HG02852 (cell line): ENCODE measurements at regions not wholly inside any gene's neighbourhood (a gene's known extent, or its start where the extent isn't known, plus 50 kb on each side); places are given as distances from the start of the nearest gene placed in this dataset.

Source experiments
- ATAC-seq: cut with Tn5 transposase; IDR thresholded peaks from one replicate; pipeline ENCODE4 v1.9.1; 2021; ENCODE audit warnings: mild to moderate bottlenecking, moderate library complexity; ENCODE audit not compliant: unreplicated experiment

DNA sequence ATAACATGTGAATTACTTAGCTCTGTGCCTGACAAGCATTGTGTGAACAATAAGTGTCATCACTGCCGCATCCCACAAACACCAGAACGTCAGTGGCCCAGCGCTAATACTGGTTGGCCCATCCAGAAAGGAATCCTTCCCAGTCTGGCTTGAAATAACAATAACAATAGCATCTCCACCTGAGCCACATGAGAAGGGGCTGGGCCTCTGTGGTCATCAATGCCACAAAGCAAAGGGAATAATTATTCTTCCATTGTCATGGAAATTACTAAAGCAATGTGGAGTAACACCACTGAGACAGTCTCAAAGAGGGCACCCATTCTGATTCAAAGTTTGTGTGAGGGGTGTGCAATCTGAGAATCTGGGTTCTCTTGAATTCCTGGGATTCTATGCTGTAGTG lies 105.7 kb upstream of the INHBA start:
- no peak for ATAC-seq

DNA sequence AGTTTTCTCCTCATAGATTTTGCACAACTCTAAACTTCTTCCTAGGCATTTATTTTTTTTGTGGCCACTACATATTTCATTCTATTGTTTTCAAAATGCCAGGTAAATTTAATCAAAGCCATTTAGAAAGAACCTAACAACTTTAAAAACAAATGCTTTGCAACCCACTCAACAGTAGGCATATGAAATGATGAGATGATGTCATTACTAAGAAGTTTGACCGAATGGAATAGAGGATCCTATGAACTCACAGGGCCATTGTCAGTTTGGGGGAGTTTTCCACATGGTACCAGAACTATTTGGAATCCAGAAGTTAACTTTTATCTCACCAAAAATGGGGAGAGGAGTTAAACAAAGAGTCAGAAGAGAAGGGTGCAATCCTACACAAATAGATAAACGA lies 100.7 kb upstream of the INHBA start:
- no peak for ATAC-seq

DNA sequence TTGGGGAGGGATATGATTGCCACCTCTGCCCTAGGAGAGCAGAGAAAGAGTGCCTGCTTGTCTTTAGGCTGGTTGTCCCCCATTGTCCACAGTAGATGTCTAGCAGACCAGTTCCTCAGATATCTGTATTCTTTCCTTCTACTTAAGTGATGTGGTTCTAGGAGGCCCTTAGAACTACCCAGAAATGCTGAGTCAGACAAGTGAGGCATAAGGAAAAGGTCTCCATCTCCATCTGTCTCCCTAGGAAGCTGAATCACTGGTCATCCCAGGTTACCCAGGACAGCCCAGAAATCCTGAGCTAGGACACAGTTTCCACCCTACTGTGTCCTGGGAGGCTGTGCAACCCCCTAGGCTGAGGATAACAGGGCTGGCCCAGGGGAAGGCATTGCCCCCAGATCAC lies 93.4 kb upstream of the INHBA start:
- ATAC-seq: no peak

DNA sequence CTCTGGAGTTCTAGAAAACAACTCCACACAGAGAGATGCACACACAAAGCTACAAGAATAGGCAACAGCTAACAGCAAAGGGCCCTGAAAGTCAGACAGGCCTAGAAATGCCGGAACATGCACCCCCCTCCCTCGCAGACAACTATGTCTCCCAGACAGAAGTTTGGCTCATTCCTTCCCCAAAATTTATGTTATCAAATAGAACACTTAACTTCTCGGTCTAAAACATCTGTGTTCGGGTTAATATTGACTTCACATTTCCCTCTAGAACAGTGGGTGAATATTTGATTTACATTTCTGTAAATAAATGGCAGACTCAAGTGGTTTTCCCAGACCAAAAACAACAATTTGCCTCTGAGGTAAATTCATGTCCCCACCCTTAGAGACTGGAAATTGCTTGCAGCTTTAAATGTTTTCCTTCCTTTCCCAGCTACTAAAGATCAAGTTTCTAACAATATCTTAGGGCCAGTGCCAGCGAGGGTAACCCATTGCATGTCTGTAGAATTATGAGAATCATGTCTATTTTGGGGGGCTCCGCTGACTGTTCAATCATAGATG lies 92.5 kb upstream of the INHBA start:
- no peak for ATAC-seq

DNA sequence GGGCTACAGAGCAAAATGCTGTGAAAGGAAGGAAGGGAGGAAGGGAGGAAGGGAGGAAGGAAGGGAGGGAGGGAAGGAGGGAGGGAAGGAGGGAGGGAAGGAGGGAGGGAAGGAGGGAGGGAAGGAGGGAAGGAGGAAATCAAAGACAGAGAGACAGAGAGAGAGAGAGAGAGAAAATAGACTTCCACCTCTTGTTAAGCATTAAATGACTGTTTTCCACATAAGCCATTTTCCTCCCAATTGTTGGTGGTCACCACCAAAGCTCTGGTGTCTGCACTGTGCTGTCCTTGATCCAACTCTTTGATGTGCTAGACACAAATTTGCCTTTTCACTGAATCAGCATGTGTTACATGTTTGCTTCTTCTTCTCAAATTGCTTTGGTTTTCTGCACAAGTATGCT lies 90.7 kb upstream of the INHBA start:
- ATAC-seq: no peak

DNA sequence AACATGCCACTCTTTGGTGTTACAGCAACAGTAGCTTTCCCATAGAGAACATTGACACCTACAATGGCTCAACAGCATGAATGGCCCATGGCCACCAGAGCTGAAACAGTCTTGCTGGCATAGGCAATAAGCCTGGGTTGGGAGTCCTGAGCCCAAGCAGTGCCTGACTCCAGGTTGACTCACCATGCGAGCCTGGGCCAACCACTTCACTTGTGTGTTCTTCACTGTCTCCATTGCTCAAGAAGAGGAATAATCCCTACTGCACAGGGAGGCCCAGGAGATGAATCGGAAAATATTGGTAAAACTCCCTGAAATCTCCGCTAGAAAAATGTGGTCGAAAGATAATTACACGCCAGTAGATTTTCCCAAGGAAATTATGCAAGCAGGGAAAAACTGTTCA lies 89.2 kb upstream of the INHBA start:
- no peak for ATAC-seq

DNA sequence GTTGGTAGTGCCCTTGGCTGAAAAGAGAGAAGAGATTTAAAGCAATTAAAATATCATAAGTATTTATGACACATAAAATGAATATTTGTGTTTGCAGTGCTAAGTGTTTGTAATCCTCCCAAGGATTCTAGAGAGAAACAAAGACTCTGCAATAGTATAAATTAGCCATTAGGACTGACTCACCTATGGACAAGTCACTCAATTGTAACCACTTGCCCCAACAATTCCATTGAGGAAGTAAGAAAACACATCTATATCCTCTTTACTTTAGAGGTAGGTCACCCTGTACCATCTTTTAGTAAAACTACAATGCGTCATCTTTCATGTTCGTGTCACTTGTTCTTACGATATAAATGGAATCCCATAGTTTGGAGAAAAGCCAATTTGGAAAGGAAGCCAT lies 85.7 kb upstream of the INHBA start:
- no peak for ATAC-seq

DNA sequence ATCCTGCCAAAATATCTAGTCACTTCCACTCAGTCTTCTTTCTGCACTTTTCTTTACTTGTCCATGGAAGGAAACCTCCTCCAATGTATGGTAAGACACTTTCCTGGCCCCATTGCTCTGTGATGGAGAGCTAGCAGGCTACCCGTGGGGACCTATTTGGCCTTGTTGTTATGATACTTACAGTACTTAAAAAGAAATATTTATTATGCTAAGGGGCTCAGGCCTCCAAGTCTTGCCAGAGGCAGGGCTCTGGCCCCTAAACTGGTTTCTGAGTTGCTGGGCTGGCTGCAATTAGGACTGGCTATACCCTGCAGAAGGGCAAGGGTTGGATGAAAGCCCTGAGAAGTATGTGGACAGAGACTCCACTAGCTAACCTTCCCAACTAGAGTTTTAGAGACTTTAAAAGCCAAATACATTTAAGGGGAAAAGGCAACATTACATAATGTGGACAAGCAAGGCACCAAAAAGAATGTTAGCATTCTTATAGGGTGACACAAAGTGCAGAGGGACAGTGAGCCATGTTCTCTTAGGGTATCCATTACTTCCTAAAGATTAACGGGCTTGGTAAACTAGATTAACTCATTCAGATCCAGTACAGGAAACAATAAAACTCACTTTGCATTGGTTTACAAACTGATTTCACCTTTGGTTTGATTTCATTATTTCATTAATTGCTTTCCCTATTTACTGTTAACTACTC lies 84.9 kb upstream of the INHBA start:
- no peak for ATAC-seq

DNA sequence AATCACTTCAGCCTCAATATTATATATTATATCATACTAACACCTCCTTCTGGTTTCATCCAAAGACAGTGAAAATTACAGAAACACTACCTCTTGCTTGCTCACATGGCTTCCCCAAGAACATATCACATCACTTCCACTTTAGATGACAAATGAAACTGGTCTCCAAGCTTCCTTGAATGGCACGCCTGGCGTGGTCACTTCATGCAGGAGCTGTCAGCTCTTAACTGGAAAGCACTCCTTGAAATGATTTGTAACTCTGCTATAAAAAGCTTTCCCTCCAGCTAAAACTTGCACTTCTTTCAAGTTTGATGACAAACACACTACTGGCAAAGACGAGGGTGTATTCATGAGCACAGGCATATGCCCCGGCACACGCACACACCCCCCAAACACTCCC lies 84.1 kb upstream of the INHBA start:
- no peak for ATAC-seq

DNA sequence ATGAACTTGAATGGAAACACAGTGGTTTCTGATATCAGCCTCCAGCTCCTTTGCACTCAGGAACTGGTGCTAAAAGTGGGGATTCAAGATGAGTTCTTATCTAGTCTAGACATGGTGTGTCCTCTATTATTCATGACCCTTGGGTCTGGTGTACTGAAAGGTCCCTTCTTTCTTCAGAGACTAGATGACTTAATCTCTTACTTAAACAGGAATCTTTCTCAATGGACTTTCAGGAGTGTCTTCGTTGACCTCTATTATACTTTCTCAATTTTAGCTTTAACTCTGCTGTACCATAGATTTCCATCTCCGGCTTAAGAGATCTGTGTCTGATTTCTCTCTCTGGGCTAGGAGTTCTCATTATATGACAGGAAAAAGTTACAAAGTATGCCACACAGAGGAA lies 83.5 kb upstream of the INHBA start:
- ATAC-seq: no peak

DNA sequence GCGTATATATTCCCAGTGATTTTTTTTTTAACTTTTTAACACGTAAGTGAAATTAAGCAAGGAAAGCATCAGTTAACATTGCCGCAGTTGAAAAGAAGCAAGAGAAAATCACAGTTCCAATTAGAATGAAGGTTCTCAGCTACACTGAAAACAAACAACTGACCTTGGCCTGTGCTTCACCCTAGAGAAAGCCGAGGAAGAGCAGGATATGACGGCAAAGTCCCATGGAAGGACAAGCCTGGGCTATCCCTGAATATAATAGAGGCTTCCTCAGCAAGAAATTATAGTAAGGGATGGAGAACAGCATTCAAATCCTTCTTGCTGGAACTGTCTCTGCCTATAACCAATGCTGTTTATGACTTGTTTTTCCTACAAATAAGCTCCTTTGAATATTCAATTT lies 83.0 kb upstream of the INHBA start:
- no peak for ATAC-seq

DNA sequence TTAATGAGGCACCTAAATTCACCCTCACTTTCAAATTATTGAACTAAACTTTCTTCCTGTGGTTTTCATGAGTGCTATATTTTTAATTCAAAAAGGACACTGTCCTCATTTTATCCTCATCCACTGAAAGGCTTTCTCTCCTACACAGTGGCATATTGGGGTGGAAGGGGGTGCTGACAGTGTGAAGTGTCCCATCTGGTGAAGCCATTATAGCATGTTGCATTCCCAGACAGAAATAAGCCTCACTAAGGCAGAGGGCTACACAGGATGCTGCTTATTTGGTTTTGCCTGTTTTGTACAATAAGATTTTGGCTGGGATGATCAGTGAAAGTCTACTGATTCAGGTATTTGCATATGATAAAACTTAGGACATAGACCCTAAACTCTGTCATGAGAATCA lies 82.4 kb upstream of the INHBA start:
- ATAC-seq: no peak

DNA sequence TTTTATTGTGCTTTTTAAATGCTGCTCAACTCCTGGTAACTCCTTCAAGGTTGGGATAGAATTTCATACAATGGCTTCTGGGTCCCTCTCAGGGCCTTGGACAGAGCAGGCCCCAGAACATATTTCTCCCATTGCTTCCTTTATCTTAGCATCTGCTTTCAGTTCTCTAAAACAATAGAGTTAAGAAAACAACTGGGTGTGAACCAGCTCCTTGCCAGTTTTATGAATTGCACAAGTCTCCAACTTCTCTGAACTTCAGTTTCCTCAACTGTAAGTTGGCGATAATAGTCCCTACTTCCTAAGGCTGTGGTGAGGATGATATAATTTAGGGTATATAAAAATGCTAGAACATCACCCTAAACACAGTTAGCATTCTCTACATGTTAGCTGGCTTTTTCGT lies 77.0 kb upstream of the INHBA start:
- no peak for ATAC-seq

DNA sequence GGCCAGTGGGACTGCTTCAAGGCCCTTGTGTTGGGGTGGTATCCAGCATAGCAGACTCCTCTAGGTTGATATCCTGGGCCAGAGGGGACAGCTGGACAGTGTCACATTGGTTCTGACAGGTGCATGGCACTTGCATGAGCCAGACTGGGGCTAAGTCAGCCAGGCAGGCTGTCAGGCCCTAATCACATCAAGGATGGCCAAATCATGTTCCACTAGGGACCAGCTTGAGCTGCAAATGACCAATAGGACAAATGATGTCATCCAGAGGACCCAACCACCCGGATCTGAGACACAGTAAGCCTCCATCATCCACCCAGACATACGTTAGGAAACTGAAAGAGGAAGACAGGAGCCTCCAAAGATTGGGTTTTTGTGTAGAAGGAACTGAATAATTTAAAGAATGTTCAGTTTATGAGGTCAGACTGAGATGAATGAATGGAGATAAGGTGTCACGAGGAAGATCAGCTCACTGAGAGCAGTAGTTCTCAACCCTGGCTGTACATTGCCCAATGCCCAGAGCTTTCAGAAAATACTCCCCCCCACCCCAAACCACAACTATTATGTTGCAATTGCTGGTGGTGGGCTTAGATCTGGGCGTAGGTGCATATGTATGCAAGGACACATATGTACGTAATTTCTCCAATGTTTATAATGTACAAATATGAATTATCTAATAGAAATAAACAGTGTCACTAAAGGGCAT lies 75.2 kb upstream of the INHBA start:
- no peak for ATAC-seq

DNA sequence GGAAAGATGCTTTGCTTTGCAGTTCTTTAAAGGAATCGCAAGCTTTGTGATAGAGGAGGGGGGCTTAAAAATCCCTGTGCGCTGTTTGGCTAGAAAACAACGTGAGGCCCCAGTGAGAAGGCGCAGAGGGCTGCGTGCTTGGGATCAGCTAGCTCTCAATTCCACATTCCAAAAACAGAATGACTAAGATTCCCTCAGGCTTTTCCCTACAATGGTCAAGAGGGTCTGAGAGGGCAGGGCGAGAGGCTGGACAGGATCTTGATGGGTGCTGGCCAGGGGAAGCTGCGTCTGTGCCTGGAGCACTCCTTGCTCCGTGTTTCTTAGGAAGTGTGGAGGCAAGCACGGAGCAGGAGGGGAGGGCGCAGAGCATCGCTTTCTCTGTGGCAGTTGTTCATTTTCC lies 72.1 kb upstream of the INHBA start:
- no peak for ATAC-seq

DNA sequence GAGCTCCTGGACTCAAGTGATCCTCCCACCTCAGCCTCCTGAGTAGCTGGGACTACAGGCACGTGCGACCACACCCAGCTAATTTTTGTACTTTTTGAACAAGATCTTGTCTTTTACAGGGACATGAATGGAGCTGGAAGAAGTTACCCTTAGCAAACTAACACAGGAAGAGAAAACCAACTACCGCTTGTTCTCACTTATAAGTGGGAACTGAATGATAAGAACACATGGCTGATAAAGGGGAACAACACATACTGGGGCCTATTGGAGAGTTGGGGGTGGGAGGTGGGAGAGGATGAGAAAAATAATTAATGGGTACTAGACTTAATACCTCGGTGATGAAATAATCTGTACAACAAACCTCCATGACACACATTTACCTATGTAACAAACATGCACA lies 70.9 kb upstream of the INHBA start:
- no peak for ATAC-seq

DNA sequence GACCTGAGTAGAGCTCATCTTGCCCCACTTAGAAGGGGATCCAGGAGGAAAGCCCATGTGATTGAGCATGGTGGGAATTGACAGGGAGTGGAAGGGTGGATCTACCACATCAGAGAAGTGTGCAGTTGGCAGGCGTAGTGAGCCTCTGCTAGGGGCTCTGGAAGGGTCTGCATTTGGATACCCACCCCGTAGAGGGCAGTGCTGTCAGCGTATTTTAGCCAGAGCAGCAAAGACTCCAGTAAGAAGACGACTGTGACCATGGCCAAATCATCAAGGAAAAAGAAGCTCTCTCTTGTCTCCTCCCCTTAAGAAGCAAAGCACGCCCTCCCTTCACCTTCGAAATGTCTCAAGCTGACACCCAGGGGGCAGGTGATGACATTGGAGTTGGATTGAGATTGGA lies 68.8 kb upstream of the INHBA start:
- no peak for ATAC-seq

DNA sequence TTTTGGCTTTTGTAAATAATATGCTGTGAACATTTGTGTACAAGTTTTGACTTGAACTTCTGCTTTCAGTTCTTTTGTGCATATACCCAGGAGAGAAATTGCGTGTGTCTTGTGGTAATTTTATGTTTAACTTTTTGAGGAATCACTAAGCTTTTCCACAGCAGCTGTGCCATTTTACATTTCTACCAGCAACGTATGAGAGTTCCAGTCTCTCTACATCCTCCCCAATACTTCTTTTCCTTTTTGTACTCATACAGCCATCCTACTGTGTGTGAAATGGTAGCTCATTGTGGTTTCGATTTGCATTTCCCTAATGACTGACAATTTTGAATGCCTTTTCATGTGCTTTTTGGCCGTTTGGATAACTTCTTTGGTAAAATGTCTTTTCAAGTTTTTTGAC lies 66.3 kb upstream of the INHBA start:
- no peak for ATAC-seq

DNA sequence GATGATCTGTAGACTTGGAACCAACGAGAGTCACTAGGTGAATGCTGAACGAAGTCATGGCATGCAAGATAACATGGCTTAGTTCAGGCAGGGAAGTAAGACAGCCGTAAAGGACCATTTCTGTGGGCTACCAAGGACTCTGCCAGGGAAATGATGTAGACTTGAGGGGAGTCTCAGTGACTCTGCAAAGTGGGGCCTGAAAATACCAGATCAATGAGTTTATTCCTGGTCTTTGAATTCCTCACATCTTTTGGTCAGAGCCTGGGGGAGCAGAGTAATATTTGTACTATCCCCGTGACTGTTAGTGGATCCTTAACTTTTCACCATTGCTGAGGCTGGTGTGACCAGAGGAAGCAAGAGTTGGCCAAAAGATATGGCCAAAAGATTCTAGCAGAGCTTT lies 60.7 kb upstream of the INHBA start:
- ATAC-seq: no peak

DNA sequence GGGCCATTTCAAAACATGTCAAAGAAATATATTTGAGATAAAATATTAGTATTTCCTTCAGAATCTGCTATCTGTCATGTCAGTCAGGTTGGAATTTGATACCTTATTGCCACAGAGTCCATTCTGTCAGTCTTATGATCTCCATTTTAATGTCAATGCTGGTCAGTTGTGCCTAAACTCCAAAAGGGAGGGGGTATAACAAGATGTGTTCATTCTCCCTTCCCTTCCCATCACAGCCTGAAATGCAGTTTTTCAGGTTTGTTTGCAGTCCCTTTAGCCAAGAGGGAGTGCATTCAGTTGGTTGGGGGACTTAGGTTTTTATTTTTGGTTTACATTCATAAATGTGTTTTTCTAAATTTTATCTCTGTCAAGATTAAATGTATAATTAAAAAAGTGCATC lies 59.8 kb upstream of the INHBA start:
- no peak for ATAC-seq

DNA sequence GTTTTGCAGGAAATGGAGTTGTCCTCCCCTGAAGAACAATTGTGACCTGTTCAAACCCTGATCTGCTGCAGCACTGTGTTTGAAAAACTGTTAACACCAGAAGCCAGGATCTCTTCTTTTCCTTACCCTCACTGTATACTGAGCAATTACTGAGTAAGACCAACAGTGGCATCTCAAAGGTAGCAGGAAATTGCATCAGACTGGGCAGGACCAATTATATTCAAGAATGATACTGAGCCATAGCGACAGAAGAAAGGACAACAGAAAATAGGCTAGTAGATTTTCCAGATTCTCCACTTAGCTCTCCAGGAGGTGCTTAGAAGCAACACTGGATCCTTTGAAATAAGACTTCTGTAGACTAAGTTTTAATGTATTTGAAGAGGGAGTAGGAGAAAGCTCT lies 57.4 kb upstream of the INHBA start:
- no peak for ATAC-seq

DNA sequence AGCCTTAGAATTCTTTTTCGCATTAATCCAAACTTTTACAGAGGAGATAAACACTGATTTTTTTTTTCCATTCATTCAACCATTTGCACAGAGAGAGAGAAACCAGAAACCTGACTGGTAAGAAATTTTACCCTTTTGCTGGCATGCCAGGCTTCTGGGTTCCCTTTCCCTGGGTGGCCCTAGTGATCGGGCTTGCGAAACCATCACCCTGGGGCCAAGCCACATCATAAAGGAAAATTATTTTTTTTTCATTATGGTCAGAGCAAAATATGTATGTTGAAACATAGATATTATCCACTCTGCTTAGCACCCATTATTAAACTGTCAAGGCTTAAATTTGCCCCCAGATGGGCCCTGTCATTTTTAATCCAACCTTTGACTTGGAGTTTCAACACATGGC lies 55.4 kb upstream of the INHBA start:
- no peak for ATAC-seq
